RKO (cell line): ENCODE measurements at regions not wholly inside any gene's neighbourhood (a gene's known extent, or its start where the extent isn't known, plus 50 kb on each side); places are given as distances from the start of the nearest gene placed in this dataset.
A peak's percentile ranks its signal among the peaks of the same experiment; 100 is the strongest.

Source experiments
- DNase-seq: peaks from one replicate; pipeline ENCODE4 v3.0.0-alpha.2; 2016; ENCODE audit warnings: low spot score

- DNase-seq: no peak
Observed at GRCh38 chr4:129346734-129347133, 250.8 kb downstream of the C4orf33 start.

GRCh38 chr4:129350834-129351721 is 255.1 kb downstream of the C4orf33 start:
- no peak for DNase-seq

DNA sequence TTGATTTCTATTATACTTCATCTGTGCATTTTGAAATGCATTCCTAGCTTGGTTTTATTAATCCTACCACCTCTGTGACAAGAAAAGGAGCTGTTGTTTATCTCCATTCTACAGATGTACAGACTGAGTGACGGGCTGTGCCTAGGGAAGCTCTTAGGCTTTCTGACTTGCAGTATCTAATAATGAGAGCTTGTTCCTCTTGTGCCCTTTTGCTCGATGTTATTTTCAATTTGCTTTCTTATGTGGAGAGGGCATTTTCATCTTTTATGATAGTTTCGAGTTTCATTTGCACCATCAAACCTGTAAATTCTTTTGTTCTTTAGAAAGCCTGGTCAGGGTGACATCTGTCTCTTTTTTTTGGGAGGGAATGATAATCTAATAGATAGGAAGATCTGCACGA is 256.5 kb downstream of the C4orf33 start:
- DNase-seq: no peak

DNA sequence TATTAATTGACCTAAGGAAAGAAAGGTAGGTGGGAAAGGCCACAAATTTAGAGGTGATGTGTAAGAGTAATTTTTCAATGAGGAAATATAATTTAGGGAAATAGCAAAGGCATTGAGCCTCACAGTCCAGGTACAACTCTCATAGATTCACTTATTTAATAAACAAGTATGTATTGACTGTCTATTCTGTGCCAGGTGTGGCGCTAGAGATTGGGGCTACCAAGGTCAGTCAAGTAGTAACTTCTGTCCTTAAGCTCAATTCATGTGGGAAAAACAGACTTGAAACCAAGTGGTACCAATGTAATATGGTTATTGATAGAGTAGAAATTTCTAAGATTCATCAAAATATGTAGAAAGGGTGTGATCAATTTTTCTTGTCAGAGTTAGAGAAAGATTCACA is 257.5 kb downstream of the C4orf33 start:
- no peak for DNase-seq

GRCh38 chr4:129355031-129355430 is 259.1 kb downstream of the C4orf33 start:
- no peak for DNase-seq

- no peak for DNase-seq
Observed at GRCh38 chr4:129355516-129355915, 259.6 kb downstream of the C4orf33 start.

DNA sequence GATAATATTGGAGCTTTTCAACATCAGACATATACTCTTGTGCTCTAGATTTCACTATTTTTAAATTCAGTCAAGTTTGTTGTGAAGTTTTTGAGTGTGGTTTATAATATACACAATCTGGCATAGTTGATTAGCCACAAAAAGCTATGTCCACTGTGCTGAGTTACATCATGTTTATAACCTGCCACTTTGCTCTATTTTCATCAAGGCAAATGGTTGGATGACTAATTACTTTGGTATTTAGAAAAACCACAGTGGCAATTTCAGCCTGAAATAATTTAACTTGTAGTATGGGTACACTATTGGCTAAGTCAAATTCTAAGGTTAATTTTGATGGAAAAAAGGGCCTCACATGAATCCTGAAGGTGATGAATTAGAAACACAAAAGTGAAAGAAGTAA is 262.6 kb downstream of the C4orf33 start:
- DNase-seq: peak; percentile 62

- no peak for DNase-seq
Observed at GRCh38 chr4:129359461-129359860, 263.5 kb downstream of the C4orf33 start.

GRCh38 chr4:129362691-129363274 is 266.8 kb downstream of the C4orf33 start:
- DNase-seq: peak; percentile 79

- DNase-seq: no peak
Observed at GRCh38 chr4:129364747-129365452, 268.9 kb downstream of the C4orf33 start.

DNA sequence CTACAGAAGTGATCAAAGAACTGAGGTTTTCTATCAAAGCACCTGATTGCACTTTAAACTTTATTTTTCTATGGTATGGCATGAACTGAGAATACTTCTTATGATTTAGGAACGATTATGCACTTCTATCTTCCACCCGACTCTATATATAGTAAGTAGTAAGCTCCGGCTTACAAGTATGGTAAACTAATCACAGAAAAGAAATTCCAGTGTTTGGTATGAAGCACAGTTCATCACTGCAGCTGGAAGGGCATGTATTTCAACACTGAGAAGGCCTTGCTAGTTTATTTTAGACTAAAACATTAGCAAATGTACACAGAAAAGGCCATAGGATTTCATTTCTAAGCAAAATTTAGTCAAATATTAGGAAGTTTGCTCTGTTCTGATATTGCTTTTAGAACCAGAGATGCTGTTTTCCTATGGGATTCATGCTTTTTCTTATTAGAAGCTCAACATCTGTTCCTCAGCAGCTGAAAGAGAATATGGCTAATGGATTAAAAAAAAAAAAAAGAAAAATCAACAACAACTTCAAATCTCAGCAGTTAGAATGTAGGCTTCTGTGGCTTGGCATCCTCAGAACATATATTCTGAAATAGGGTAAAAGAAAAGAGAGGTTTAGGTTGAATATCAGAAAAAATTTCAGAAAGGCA is 273.5 kb downstream of the C4orf33 start:
- DNase-seq: no peak

DNA sequence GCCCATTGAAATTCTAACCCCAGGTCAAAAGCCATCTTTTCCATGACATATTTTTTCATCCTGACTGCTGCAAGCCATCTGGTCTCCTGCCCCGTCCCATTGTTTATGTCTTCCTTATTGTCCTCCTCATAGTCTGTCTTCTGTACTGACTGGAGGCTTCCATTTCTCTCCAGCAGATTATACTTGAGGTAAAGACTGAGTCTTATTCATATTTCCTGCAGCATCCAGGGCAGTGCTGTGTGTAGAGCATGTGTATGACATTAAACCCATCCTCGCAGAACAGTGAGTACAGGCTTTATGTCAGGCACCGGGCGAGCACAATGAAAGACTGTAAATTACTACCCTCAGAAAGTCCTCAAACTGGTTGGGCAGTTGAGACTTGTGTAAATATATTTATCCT is 275.1 kb downstream of the C4orf33 start:
- no peak for DNase-seq

- no peak for DNase-seq
Observed at GRCh38 chr4:129371926-129372325, 276.0 kb downstream of the C4orf33 start.

GRCh38 chr4:129377131-129377845 is 281.3 kb downstream of the C4orf33 start:
- DNase-seq: no peak

GRCh38 chr4:129378364-129378763 is 282.4 kb downstream of the C4orf33 start:
- DNase-seq: no peak

DNA sequence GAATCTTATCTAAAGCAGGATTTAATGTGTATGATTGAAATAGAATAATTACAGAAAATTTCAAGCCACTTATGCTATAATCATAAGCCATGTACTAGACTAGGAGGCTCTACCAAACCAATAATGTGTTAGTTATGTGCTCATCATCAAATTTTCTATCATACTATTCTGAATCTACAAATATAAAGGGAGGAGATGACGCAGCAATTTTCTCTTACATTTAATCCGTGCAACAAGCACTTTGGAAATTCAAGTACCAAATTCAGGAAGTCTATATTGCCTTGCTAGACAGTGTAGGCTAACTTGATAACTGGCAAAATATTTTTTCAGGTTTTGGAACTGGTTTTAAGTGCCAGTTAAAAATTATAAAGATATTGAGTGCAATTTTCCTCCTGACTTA is 283.5 kb downstream of the C4orf33 start:
- DNase-seq: no peak

- DNase-seq: no peak
Observed at GRCh38 chr4:129384974-129385373, 289.0 kb downstream of the C4orf33 start.

GRCh38 chr4:129387666-129388065 is 291.7 kb downstream of the C4orf33 start:
- DNase-seq: no peak

DNA sequence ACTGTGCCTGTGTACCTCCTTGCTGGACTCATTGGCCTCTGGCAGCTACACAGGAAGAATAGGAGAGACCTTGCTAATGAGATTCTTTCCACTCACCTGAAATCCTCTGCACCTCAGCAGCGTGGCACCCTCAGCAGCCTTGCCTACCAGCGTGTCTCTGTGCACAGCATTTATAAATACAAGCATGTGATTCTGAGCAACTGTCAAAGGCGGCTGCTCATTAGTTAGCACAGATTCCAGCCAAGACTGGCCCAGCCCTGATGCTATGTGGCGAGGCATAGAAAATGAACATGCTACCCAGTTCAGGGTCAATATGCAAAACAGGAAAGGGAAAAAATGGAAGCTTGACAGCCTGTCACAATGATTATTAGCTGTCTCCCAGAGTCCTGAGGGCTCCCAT is 298.0 kb downstream of the C4orf33 start:
- no peak for DNase-seq

DNA sequence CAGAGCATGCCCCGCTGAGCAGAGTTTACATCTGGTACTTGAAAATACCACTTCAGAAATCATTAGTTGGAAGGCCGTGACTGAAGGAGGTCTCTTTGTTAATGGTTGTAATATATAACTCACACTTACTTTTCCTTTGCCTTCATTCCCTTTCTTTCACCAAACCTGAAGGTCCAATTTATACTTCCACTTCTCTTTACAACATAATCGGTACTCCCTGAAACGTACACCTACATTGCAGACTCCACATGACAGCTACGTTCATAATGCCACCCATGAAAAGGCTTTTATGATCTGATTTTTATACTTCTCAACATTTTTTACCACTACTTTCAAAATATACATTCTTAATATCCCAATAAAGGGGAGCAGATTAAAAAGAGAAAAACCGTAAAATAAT is 298.7 kb downstream of the C4orf33 start:
- DNase-seq: no peak

DNA sequence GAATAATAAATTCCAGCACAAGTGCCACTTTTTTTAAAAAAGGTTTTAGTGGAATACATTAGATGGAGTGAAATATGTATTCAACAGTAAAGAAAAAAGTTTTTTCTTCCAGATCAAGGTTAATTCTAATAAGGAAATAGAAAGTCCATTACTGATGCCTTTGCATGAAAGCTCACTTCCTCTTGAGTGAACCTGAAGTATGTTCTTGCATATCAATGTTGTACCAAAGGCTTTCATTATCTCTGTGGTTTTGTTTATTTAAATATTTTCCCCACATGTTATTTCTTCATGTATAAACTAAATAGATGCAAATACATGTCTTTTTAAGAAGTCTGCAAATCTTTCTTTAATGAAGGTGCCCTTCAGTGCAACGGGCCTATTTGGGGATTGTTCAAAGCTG is 307.9 kb downstream of the C4orf33 start:
- no peak for DNase-seq

- DNase-seq: no peak
Observed at GRCh38 chr4:129410115-129410514, 314.2 kb downstream of the C4orf33 start.
